Lung (tissue), 11 donors: ENCODE measurements at regions not wholly inside any gene's neighbourhood (a gene's known extent, or its start where the extent isn't known, plus 50 kb on each side); places are given as distances from the start of the nearest gene placed in this dataset.

Experiments used
- ATAC-seq: fragments of 200-7000 bp; cut with Tn5 transposase; one replicate; pipeline ENCODE4 v1.9.1; 2020; ENCODE audit warnings: moderate number of reproducible peaks; ENCODE audit not compliant: insufficient read depth, low FRiP score
- DNase-seq, 3 donors: peaks; one replicate each; pipeline ENCODE4 v3.0.0-alpha.2; 2013 to 2017
- H3K27ac ChIP-seq, 2 donors: one replicate each; pipeline ENCODE4 v1.5.1; 2013; ENCODE audit warnings: mild to moderate bottlenecking in 2 of 2, moderate library complexity in 2 of 2, control low read depth in 1 of 2, inconsistent platforms in 1 of 2, low read depth in 1 of 2, low read length in 1 of 2
- H3K27me3 ChIP-seq, 3 donors: one replicate each; pipeline ENCODE4 v1.5.1; 2013; ENCODE audit warnings: low read length in 2 of 3; ENCODE audit not compliant: control insufficient read depth in 3 of 3, insufficient read depth in 3 of 3
- H3K36me3 ChIP-seq, 4 donors: one replicate each; pipeline ENCODE4 v1.5.1; 2013; ENCODE audit warnings: low read length in 4 of 4, mild to moderate bottlenecking in 1 of 4, moderate library complexity in 1 of 4; ENCODE audit not compliant: control insufficient read depth in 4 of 4, insufficient read depth in 4 of 4
- H3K4me1 ChIP-seq, 5 donors: one replicate each; pipeline ENCODE4 v1.5.1; 2013; ENCODE audit warnings: low read length in 5 of 5, mild to moderate bottlenecking in 2 of 5, moderate library complexity in 1 of 5; ENCODE audit not compliant: control insufficient read depth in 5 of 5, insufficient read depth in 5 of 5
- H3K4me3 ChIP-seq: one replicate; pipeline ENCODE4 v1.5.1; 2013; ENCODE audit warnings: mild to moderate bottlenecking, control low read depth, moderate library complexity
- H3K9ac ChIP-seq, 2 donors: one replicate each; pipeline ENCODE4 v1.5.1; 2013; ENCODE audit warnings: low read length in 2 of 2, control low read depth in 1 of 2; ENCODE audit not compliant: insufficient read depth in 1 of 2
- H3K9me3 ChIP-seq, 4 donors: one replicate each; pipeline ENCODE4 v1.5.1; 2013; ENCODE audit warnings: low read length in 3 of 4, mild to moderate bottlenecking in 1 of 4, moderate library complexity in 1 of 4; ENCODE audit not compliant: control insufficient read depth in 4 of 4, insufficient read depth in 3 of 4
- WGBS, 2 donors: extraction: QIAGEN DNeasy Blood & Tissue Kit; methylation state at CpG; one replicate each; pipeline ENCODE4 v1.1.7; 2013; 5-methylcytosine and 5-hydroxymethylcytosine counted together
- TF ChIP-seq, protein P1 (sequence below): IDR thresholded peaks from 2 replicates; pipeline ENCODE4 v1.5.1; 2012; ENCODE audit warnings: mild to moderate bottlenecking; ENCODE audit errors: control extremely low read depth, extremely low read depth
- donor health status: control.
- donor health status: control.
- donor health status: Bipolar disorder and iron deficiency.
- donor health status: healthy.
- donor health status: DM: yes; HTN: yes; CAD: no.

DNA sequence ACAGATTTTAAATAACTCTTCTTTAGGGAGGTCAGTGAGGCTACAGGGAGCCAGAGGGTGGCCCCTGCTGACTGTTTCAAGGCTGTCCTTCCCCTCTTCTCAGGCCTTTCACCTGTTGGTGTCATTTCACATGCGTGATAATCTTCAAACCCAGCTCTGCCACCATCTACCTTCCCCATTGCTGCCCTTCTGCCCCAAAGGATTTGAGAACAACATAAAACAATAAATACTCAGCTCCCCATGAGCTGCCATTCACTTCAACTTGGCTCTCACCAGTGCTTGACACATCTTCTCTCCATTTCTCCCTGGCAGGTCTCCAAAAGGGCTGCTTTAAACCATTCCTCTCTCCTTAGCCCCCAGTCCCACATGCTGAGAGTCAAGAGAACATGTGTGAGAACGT lies 75.5 kb upstream of the PALM2AKAP2 start:
- WGBS, 2 donors: 60 to 73% methylated on average over 2 of the region's 2 CpGs
- DNase-seq: no peak
- Histone ChIP-seq H3K9ac (no peak overlapping the region), H3K4me1 (peaks cover 2 to 12% (median 4%) of the 10 kb centered on the region in 5 donors), H3K27me3 (no peaks in the 10 kb centered on the region), H3K27ac (no peak overlapping the region), H3K9me3 (no peaks in the 10 kb centered on the region), H3K4me3 (no peak overlapping the region), H3K36me3 (no peaks in the 10 kb centered on the region)
- TF ChIP-seq, protein P1, sequence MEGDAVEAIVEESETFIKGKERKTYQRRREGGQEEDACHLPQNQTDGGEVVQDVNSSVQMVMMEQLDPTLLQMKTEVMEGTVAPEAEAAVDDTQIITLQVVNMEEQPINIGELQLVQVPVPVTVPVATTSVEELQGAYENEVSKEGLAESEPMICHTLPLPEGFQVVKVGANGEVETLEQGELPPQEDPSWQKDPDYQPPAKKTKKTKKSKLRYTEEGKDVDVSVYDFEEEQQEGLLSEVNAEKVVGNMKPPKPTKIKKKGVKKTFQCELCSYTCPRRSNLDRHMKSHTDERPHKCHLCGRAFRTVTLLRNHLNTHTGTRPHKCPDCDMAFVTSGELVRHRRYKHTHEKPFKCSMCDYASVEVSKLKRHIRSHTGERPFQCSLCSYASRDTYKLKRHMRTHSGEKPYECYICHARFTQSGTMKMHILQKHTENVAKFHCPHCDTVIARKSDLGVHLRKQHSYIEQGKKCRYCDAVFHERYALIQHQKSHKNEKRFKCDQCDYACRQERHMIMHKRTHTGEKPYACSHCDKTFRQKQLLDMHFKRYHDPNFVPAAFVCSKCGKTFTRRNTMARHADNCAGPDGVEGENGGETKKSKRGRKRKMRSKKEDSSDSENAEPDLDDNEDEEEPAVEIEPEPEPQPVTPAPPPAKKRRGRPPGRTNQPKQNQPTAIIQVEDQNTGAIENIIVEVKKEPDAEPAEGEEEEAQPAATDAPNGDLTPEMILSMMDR: no peak
- ATAC-seq: no peak

DNA sequence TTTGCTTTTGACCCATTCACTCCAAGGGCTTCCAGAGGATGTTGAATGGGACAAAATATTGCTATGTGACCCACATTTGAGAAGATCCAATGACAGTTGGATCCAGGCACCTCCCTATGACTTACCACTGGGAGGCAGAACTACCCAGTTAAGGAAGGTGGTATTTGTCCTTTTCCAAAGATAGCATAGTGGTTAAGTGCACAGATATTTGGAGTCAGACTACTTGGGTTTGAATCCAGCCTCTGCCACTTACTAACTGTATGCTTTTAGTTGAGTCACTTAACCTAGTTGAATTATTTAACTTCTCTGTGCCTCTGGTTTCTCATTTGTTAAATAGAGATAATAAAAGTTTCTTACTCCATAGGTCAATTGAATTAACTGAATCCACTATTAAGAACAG lies 74.5 kb upstream of the PALM2AKAP2 start:
- no peak overlapping the region for H3K9ac ChIP-seq
- H3K4me3 ChIP-seq: no peak overlapping the region
- no peaks in the 10 kb centered on the region for H3K9me3 ChIP-seq
- H3K27me3 ChIP-seq: no peaks in the 10 kb centered on the region
- ATAC-seq (no peak), DNase-seq (no peak)
- no peaks in the 10 kb centered on the region for H3K36me3 ChIP-seq
- TF ChIP-seq, protein P1: no peak
- peaks cover 2 to 12% (median 4%) of the 10 kb centered on the region in 5 donors for H3K4me1 ChIP-seq
- H3K27ac ChIP-seq: no peak overlapping the region

DNA sequence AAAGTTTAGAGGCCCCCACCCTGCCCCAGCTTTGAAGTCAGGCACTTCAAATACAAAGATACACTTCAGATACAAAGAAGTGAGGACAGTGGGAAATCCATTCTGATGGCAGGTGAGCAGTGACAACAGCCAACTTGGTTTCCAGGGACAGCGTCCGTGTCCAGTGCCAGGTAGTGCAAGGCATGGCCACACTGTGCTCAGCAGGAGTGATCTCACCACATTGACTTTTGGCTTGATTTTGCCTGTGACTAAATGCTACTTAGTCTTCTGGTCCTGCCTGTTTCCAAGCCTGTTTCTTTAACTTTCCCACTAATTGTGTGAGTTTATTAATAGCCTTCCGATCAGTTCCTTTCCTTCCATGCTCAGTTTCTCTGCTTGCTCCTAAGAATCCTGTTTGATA lies 72.6 kb upstream of the PALM2AKAP2 start:
- Histone ChIP-seq H3K27me3 (no peaks in the 10 kb centered on the region), H3K9me3 (no peaks in the 10 kb centered on the region), H3K36me3 (no peaks in the 10 kb centered on the region), H3K4me1 (peaks cover 2 to 12% (median 4%) of the 10 kb centered on the region in 5 donors), H3K9ac (no peak overlapping the region), H3K27ac (peak overlapping the region in 1 of 2 donors; percentile 55), H3K4me3 (no peak overlapping the region)
- TF ChIP-seq, protein P1: no peak
- ATAC-seq (no peak), DNase-seq (no peak)
- WGBS, 2 donors: 87 to 90% methylated on average over 3 of the region's 3 CpGs

DNA sequence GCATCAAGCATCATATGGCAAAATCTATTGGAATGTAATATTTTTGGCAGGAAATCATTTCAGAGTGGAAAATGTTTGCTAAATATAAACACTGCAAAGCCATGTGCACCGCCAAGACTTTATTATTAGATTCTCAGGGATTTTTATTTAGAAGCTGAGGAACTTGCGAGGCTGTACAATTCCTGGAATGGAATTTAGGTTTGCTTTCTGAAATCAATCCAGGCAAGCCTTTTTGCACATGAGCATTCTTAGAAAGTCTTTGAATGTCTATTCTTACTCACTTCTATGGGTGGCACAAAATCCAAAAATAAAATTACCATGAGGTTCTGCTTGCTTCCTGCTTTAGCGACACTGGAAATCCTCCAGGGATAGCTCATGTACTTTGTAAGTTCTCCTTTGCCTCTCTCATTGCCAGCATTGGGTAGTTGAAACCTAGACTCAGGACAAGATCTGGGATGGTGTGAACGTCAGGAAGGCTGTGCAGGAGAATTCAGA lies 71.5 kb upstream of the PALM2AKAP2 start:
- 57 to 69% methylated on average over 4 of the region's 4 CpGs for WGBS, 2 donors

More for the DNA sequence above, 71.5 kb upstream of the PALM2AKAP2 start:
- Histone ChIP-seq H3K4me3 (no peak overlapping the region), H3K36me3 (no peaks in the 10 kb centered on the region), H3K9ac (no peak overlapping the region), H3K4me1 (peaks cover 2 to 12% (median 4%) of the 10 kb centered on the region in 5 donors), H3K27me3 (no peaks in the 10 kb centered on the region), H3K9me3 (no peaks in the 10 kb centered on the region), H3K27ac (peak overlapping the region in 1 of 2 donors; percentile 55)
- TF ChIP-seq, protein P1: no peak
- DNase-seq (peak in 2 of 3 donors; percentile 72 to 81), ATAC-seq (no peak)
